ENCODE measurements at regions not wholly inside any gene's neighbourhood (a gene's known extent, or its start where the extent isn't known, plus 50 kb on each side); places are given as distances from the start of the nearest gene placed in this dataset.

- WGBS, 2 donors = 90 to 95% methylated on average over 3 of the region's 3 CpGs
Measured at GRCh38 chr2:51534166-51534565, 502.2 kb upstream of the NRXN1 start.

DNA sequence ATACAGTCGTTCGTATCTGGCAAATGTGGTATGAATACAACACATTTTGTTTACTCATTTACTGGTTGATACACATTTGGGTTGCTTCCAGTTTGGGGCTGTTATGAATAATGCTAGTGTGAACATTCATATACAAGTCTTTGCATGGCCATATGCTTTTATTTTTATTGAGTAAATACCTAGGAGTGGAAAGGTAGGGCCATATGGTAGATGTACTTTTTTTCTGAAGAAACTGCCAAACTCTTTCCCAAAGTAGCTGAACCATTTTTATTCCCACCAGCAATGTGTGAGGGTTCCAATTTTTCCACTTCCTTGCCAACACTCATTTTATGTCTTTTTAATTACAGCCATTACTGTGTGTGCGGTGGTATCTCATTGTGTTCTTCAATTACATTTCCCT is 496.2 kb upstream of the NRXN1 start:
- ATAC-seq (ENCODE audit: low FRiP score in 2 of 2) (no peak), DNase-seq (no peak)
- Histone ChIP-seq H3K4me3 (no peak overlapping the region), H3K9me3 (no peaks in the 10 kb centered on the region), H3K27me3 (no peaks in the 10 kb centered on the region), H3K36me3 (no peaks in the 10 kb centered on the region), H3K4me1 (no peaks in the 10 kb centered on the region), H3K27ac (no peak overlapping the region)
- TF ChIP-seq POLR2A (IDR thresholded peaks at IDR 0.05) = no peak
- no peak for TF ChIP-seq EP300 (IDR thresholded peaks at IDR 0.05)
- TF ChIP-seq POLR2AphosphoS5 (IDR thresholded peaks at IDR 0.05) = no peak
- TF ChIP-seq, protein P1, sequence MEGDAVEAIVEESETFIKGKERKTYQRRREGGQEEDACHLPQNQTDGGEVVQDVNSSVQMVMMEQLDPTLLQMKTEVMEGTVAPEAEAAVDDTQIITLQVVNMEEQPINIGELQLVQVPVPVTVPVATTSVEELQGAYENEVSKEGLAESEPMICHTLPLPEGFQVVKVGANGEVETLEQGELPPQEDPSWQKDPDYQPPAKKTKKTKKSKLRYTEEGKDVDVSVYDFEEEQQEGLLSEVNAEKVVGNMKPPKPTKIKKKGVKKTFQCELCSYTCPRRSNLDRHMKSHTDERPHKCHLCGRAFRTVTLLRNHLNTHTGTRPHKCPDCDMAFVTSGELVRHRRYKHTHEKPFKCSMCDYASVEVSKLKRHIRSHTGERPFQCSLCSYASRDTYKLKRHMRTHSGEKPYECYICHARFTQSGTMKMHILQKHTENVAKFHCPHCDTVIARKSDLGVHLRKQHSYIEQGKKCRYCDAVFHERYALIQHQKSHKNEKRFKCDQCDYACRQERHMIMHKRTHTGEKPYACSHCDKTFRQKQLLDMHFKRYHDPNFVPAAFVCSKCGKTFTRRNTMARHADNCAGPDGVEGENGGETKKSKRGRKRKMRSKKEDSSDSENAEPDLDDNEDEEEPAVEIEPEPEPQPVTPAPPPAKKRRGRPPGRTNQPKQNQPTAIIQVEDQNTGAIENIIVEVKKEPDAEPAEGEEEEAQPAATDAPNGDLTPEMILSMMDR (IDR thresholded peaks at IDR 0.05) = no peak
- 88 to 92% methylated on average over 3 of the region's 3 CpGs for WGBS, 2 donors

More at GRCh38 chr2:51534166-51534565, 502.2 kb upstream of the NRXN1 start:
- DNase-seq = no peak
- no peak for ATAC-seq (ENCODE audit: low FRiP score in 2 of 2)
- Histone ChIP-seq H3K27ac (no peak overlapping the region), H3K36me3 (no peaks in the 10 kb centered on the region), H3K9me3 (no peaks in the 10 kb centered on the region), H3K4me1 (no peaks in the 10 kb centered on the region), H3K27me3 (no peaks in the 10 kb centered on the region), H3K4me3 (no peak overlapping the region)
- TF ChIP-seq EP300 (IDR thresholded peaks at IDR 0.05) (no peak), POLR2AphosphoS5 (IDR thresholded peaks at IDR 0.05) (no peak), POLR2A (IDR thresholded peaks at IDR 0.05) (no peak)
- TF ChIP-seq, protein P1 (IDR thresholded peaks at IDR 0.05) = no peak

- TF ChIP-seq, protein P1 (IDR thresholded peaks at IDR 0.05) = no peak
- no peak for TF ChIP-seq EP300 (IDR thresholded peaks at IDR 0.05)
- TF ChIP-seq POLR2A (IDR thresholded peaks at IDR 0.05) = no peak
- TF ChIP-seq POLR2AphosphoS5 (IDR thresholded peaks at IDR 0.05) = no peak
- no peak overlapping the region for H3K4me3 ChIP-seq
Measured at GRCh38 chr2:51526766-51527165, 494.8 kb upstream of the NRXN1 start.

GRCh38 chr2:51516667-51517066 is 484.7 kb upstream of the NRXN1 start:
- 71 to 74% methylated on average over 2 of the region's 2 CpGs for WGBS, 2 donors
- Histone ChIP-seq H3K4me3 (no peak overlapping the region), H3K27me3 (no peaks in the 10 kb centered on the region), H3K36me3 (no peaks in the 10 kb centered on the region), H3K4me1 (no peaks in the 10 kb centered on the region), H3K9me3 (no peaks in the 10 kb centered on the region), H3K27ac (no peak overlapping the region)
- ATAC-seq (ENCODE audit: low FRiP score in 2 of 2) (no peak), DNase-seq (no peak)
- TF ChIP-seq POLR2AphosphoS5 (IDR thresholded peaks at IDR 0.05) = no peak
- TF ChIP-seq, protein P1 (IDR thresholded peaks at IDR 0.05) = no peak
- no peak for TF ChIP-seq POLR2A (IDR thresholded peaks at IDR 0.05)
- no peak for TF ChIP-seq EP300 (IDR thresholded peaks at IDR 0.05)

More at GRCh38 chr2:51526766-51527165, 494.8 kb upstream of the NRXN1 start:
- Histone ChIP-seq H3K27me3 (no peaks in the 10 kb centered on the region), H3K27ac (no peak overlapping the region), H3K9me3 (no peaks in the 10 kb centered on the region), H3K4me1 (no peaks in the 10 kb centered on the region), H3K36me3 (no peaks in the 10 kb centered on the region)
- WGBS, 2 donors = 74 to 78% methylated on average over 2 of the region's 2 CpGs
- DNase-seq = no peak
- ATAC-seq (ENCODE audit: low FRiP score in 2 of 2) = no peak

- TF ChIP-seq, protein P1 (IDR thresholded peaks at IDR 0.05) = no peak
- TF ChIP-seq EP300 (IDR thresholded peaks at IDR 0.05) (no peak), POLR2AphosphoS5 (IDR thresholded peaks at IDR 0.05) (no peak), POLR2A (IDR thresholded peaks at IDR 0.05) (no peak)
- Histone ChIP-seq H3K27ac (no peak overlapping the region), H3K4me3 (no peak overlapping the region), H3K36me3 (no peaks in the 10 kb centered on the region), H3K4me1 (no peaks in the 10 kb centered on the region), H3K27me3 (no peaks in the 10 kb centered on the region), H3K9me3 (no peaks in the 10 kb centered on the region)
- DNase-seq (no peak), ATAC-seq (ENCODE audit: low FRiP score in 2 of 2) (peak in 1 of 2 donors; percentile 40)
- 71 to 87% methylated on average over 4 of the region's 4 CpGs for WGBS, 2 donors
Measured at GRCh38 chr2:51511002-51511401, 479.1 kb upstream of the NRXN1 start.
